ENCODE measurements at regions not wholly inside any gene's neighbourhood (a gene's known extent, or its start where the extent isn't known, plus 50 kb on each side); places are given as distances from the start of the nearest gene placed in this dataset.

DNA sequence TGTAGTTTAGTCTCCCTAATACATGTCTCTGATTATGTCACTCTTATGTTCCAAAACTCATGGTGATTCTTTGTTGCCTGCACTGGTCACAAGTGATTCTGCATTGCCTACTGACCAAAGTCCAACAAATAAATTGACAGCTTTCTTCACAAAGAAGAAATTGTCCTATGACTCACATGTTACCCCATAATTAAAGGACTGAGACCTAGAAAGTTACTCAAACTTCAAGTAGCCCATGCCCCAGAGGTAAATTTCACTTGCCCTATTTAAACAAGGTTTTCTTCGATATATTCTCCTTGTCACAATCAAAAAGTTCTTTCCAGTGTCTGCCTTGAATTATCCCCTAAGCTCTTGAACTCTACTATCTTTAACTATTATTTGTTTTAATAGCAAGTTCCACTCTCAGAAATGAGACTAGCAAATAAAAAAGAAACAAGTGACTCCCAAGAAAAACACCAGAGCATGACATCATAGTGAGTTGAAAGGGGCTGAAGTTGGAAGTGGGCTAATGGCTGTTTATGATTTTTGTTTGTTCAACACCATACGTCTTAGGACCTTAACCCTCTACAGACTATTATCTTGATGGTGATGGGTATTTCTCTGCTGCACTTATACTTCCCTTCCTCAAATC, 94.5 kb upstream of the BLID start:
- TF ChIP-seq POLR2A (IDR thresholded peaks at IDR 0.05) (no peak), EP300 (IDR thresholded peaks at IDR 0.05) (no peak)
- TF ChIP-seq, protein P1, sequence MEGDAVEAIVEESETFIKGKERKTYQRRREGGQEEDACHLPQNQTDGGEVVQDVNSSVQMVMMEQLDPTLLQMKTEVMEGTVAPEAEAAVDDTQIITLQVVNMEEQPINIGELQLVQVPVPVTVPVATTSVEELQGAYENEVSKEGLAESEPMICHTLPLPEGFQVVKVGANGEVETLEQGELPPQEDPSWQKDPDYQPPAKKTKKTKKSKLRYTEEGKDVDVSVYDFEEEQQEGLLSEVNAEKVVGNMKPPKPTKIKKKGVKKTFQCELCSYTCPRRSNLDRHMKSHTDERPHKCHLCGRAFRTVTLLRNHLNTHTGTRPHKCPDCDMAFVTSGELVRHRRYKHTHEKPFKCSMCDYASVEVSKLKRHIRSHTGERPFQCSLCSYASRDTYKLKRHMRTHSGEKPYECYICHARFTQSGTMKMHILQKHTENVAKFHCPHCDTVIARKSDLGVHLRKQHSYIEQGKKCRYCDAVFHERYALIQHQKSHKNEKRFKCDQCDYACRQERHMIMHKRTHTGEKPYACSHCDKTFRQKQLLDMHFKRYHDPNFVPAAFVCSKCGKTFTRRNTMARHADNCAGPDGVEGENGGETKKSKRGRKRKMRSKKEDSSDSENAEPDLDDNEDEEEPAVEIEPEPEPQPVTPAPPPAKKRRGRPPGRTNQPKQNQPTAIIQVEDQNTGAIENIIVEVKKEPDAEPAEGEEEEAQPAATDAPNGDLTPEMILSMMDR (IDR thresholded peaks at IDR 0.05), result no peak

All from ovary (tissue), 3 donors.